SK-N-SH treated with all-trans-retinoic acid at 6 μM for 48 hours (cell line): ENCODE measurements at regions not wholly inside any gene's neighbourhood (a gene's known extent, or its start where the extent isn't known, plus 50 kb on each side); places are given as distances from the start of the nearest gene placed in this dataset.

Experiments used
- ARNTL ChIP-seq: fragments of 450-650 bp; formaldehyde crosslinking; IDR thresholded peaks from 2 replicates; pipeline ENCODE4 v1.5.0; 2020; ENCODE audit warnings: low read depth, mild to moderate bottlenecking, moderate library complexity, borderline replicate concordance
- CSDC2 ChIP-seq: fragments of 250-450 bp; sonication (Bioruptor Pico); IDR thresholded peaks from 2 replicates; pipeline ENCODE4 v1.5.0; 2020; ENCODE audit warnings: mild to moderate bottlenecking, moderate library complexity
- ESRRG ChIP-seq: fragments of 250-450 bp; sonication (Bioruptor Pico); IDR thresholded peaks from 2 replicates; pipeline ENCODE4 v1.6.1; 2021; ENCODE audit warnings: mild to moderate bottlenecking
- ISL1 ChIP-seq: fragments of 250-450 bp; sonication (Bioruptor Pico); IDR thresholded peaks from 2 replicates; pipeline ENCODE4 v2.1.2; 2022; ENCODE audit warnings: mild to moderate bottlenecking, moderate library complexity
- RARB ChIP-seq: fragments of 250-450 bp; sonication (Bioruptor Pico); IDR thresholded peaks from 2 replicates; pipeline ENCODE4 v1.8.0; 2021; ENCODE audit warnings: mild to moderate bottlenecking, moderate library complexity
- SNAI2 ChIP-seq: fragments of 250-450 bp; sonication (Bioruptor Pico); IDR thresholded peaks from 2 replicates; pipeline ENCODE4 v1.5.0; 2020; ENCODE audit warnings: mild to moderate bottlenecking, moderate library complexity
- TCF4 ChIP-seq: fragments of 250-450 bp; sonication (Bioruptor Pico); IDR thresholded peaks from 2 replicates; pipeline ENCODE4 v1.8.0; 2021; ENCODE audit warnings: mild to moderate bottlenecking, moderate library complexity, borderline replicate concordance
- TSHZ2 ChIP-seq: fragments of 250-450 bp; sonication (Bioruptor Pico); IDR thresholded peaks from 2 replicates; pipeline ENCODE4 v1.5.0; 2020; ENCODE audit warnings: mild to moderate bottlenecking, moderate library complexity
- ZFP3 ChIP-seq: fragments of 250-450 bp; sonication (Bioruptor Pico); IDR thresholded peaks from 2 replicates; pipeline ENCODE4 v1.5.0; 2020; ENCODE audit warnings: mild to moderate bottlenecking, moderate library complexity
- ZNF8 ChIP-seq: fragments of 450-650 bp; formaldehyde crosslinking; IDR thresholded peaks from 2 replicates; pipeline ENCODE4 v1.5.0; 2020; ENCODE audit warnings: mild to moderate bottlenecking, moderate library complexity

GRCh38 chr5:74321326-74321725, 319.2 kb downstream of the ENC1 start:
- TF ChIP-seq ISL1 (CRISPR knock-in tag) (no peak), CSDC2 (no peak), ARNTL (CRISPR knock-in tag) (no peak), TSHZ2 (no peak), ESRRG (no peak), RARB (CRISPR knock-in tag) (no peak), ZFP3 (no peak), TCF4 (CRISPR knock-in tag) (no peak), SNAI2 (CRISPR knock-in tag) (no peak), ZNF8 (CRISPR knock-in tag) (no peak)
